ENCODE measurements at regions not wholly inside any gene's neighbourhood (a gene's known extent, or its start where the extent isn't known, plus 50 kb on each side); places are given as distances from the start of the nearest gene placed in this dataset.

GRCh38 chr17:45731459-45731858, 52.7 kb upstream of the CRHR1 start:
- no peak overlapping the region for H3K4me3 ChIP-seq
- intact Hi-C loops (cut with DNase I): no loop called here
- 48% methylated on average over 1 of the region's 1 CpG for WGBS
- no peak overlapping the region for H3K27ac ChIP-seq
- DNase-seq (ENCODE audit: low spot score): no peak
- H3K4me1 ChIP-seq (replicated peaks): no peaks in the 10 kb centered on the region
- no peaks in the 10 kb centered on the region for H3K36me3 ChIP-seq
- H3K9me3 ChIP-seq: no peaks in the 10 kb centered on the region
- H3K27me3 ChIP-seq (replicated peaks; ENCODE audit: insufficient read depth): peaks cover 3% of the 10 kb centered on the region
- TF ChIP-seq POLR2AphosphoS5 (IDR thresholded peaks at IDR 0.05) (no peak), CTCF (IDR thresholded peaks at IDR 0.05) (no peak), POLR2A (IDR thresholded peaks at IDR 0.05) (no peak)

DNA sequence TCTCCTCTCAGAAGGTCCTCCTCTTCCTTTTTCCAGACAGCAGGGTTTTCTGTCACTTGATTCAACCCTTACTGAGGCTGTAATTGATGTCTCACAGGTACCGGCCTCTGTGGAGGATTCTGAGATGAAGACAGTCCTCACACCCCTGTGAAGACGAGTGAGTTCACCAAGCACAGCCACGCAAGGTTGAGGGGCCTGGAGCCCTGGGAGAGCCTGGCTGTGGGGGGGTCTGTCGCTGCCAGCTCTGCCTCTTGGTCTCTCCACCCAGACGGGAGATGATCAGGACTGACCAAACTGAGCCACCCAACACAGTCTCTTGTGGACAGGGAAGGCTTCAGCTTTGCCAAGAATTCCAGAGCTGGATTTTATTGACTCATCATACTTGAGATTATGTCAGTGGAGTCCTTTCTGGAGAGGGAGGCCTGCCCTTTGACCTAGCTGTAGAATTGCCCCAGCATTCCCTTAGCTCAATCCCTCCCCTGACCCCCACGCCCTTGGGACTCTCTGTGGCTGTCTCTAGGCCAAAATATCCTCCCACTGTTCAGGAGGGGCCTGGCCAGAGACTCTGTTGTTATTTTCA, 51.1 kb upstream of the CRHR1 start:
- Histone ChIP-seq H3K4me1 (replicated peaks) (no peaks in the 10 kb centered on the region), H3K36me3 (no peaks in the 10 kb centered on the region), H3K27ac (no peak overlapping the region), H3K9me3 (no peaks in the 10 kb centered on the region), H3K27me3 (replicated peaks; ENCODE audit: insufficient read depth) (peaks cover under 1% of the 10 kb centered on the region), H3K4me3 (no peak overlapping the region)
- DNase-seq (ENCODE audit: low spot score): no peak
- 67% methylated on average over 6 of the region's 6 CpGs for WGBS
- intact Hi-C loops (cut with DNase I): no loop called here
- TF ChIP-seq POLR2A (IDR thresholded peaks at IDR 0.05): no peak
- no peak for TF ChIP-seq POLR2AphosphoS5 (IDR thresholded peaks at IDR 0.05)
- TF ChIP-seq CTCF (IDR thresholded peaks at IDR 0.05): no peak

- 42% methylated on average over 2 of the region's 2 CpGs for WGBS
- intact Hi-C loops (cut with DNase I): no loop called here
Measured at GRCh38 chr17:45733781-45734180, 50.3 kb upstream of the CRHR1 start.

More at GRCh38 chr17:45733781-45734180, 50.3 kb upstream of the CRHR1 start:
- H3K27ac ChIP-seq: no peak overlapping the region
- H3K36me3 ChIP-seq: no peaks in the 10 kb centered on the region
- TF ChIP-seq POLR2A (IDR thresholded peaks at IDR 0.05) (no peak), POLR2AphosphoS5 (IDR thresholded peaks at IDR 0.05) (no peak), CTCF (IDR thresholded peaks at IDR 0.05) (no peak)
- H3K4me1 ChIP-seq (replicated peaks): no peaks in the 10 kb centered on the region
- no peak overlapping the region for H3K4me3 ChIP-seq
- no peaks in the 10 kb centered on the region for H3K27me3 ChIP-seq (replicated peaks; ENCODE audit: insufficient read depth)
- no peak for DNase-seq (ENCODE audit: low spot score)
- H3K9me3 ChIP-seq: no peaks in the 10 kb centered on the region
